HEK293 (cell line): ENCODE measurements at regions not wholly inside any gene's neighbourhood (a gene's known extent, or its start where the extent isn't known, plus 50 kb on each side); places are given as distances from the start of the nearest gene placed in this dataset.

Experiments
- CTCF ChIP-seq: fragments of 450-650 bp; formaldehyde crosslinking; IDR thresholded peaks from 2 replicates; pipeline ENCODE4 v1.5.1; 2016; ENCODE audit warnings: missing biosample characterization, missing genetic modification characterization
- IKZF3 ChIP-seq: fragments of 450-650 bp; IDR thresholded peaks from 2 replicates; pipeline ENCODE4 v1.5.0; 2018; ENCODE audit warnings: missing biosample characterization, mild to moderate bottlenecking, missing genetic modification characterization, moderate library complexity
- SP2 ChIP-seq: fragments of 450-650 bp; formaldehyde crosslinking; IDR thresholded peaks from 2 replicates; pipeline ENCODE4 v1.5.1; 2016; ENCODE audit warnings: missing biosample characterization, missing genetic modification characterization
- ZBTB21 ChIP-seq: fragments of 450-650 bp; formaldehyde crosslinking; IDR thresholded peaks from 2 replicates; pipeline ENCODE4 v1.5.1; 2017; ENCODE audit warnings: missing biosample characterization, missing genetic modification characterization
- ZBTB7A ChIP-seq: fragments of 450-650 bp; formaldehyde crosslinking; IDR thresholded peaks from 2 replicates; pipeline ENCODE4 v1.5.1; 2016; ENCODE audit warnings: low read depth, missing biosample characterization, missing genetic modification characterization
- ZBTB8A ChIP-seq: fragments of 450-650 bp; formaldehyde crosslinking; IDR thresholded peaks from 2 replicates; pipeline ENCODE4 v1.5.1; 2016; ENCODE audit warnings: missing biosample characterization, missing genetic modification characterization
- ZNF121 ChIP-seq: fragments of 450-650 bp; formaldehyde crosslinking; IDR thresholded peaks from 2 replicates; pipeline ENCODE4 v1.5.1; 2016; ENCODE audit warnings: missing biosample characterization, missing genetic modification characterization
- ZNF184 ChIP-seq: fragments of 450-650 bp; IDR thresholded peaks from 2 replicates; pipeline ENCODE4 v1.5.1; 2018; ENCODE audit warnings: missing biosample characterization, mild to moderate bottlenecking, missing genetic modification characterization
- ZNF580 ChIP-seq: fragments of 450-650 bp; formaldehyde crosslinking; IDR thresholded peaks from 2 replicates; pipeline ENCODE4 v1.5.1; 2016; ENCODE audit warnings: missing biosample characterization, missing genetic modification characterization
- TF ChIP-seq, protein P1 (sequence below): fragments of 450-650 bp; formaldehyde crosslinking; IDR thresholded peaks from 2 replicates; pipeline ENCODE4 v1.5.1; 2016; ENCODE audit warnings: missing biosample characterization, missing genetic modification characterization, low read depth

- TF ChIP-seq ZBTB7A (no peak), CTCF (tag by site-specific recombination) (no peak), ZNF580 (tag by site-specific recombination) (no peak), SP2 (tag by site-specific recombination) (no peak), ZBTB8A (tag by site-specific recombination) (no peak), ZBTB21 (tag by site-specific recombination) (no peak), IKZF3 (tag by site-specific recombination) (no peak), ZNF121 (no peak), ZNF184 (tag by site-specific recombination) (no peak)
- TF ChIP-seq, protein P1, sequence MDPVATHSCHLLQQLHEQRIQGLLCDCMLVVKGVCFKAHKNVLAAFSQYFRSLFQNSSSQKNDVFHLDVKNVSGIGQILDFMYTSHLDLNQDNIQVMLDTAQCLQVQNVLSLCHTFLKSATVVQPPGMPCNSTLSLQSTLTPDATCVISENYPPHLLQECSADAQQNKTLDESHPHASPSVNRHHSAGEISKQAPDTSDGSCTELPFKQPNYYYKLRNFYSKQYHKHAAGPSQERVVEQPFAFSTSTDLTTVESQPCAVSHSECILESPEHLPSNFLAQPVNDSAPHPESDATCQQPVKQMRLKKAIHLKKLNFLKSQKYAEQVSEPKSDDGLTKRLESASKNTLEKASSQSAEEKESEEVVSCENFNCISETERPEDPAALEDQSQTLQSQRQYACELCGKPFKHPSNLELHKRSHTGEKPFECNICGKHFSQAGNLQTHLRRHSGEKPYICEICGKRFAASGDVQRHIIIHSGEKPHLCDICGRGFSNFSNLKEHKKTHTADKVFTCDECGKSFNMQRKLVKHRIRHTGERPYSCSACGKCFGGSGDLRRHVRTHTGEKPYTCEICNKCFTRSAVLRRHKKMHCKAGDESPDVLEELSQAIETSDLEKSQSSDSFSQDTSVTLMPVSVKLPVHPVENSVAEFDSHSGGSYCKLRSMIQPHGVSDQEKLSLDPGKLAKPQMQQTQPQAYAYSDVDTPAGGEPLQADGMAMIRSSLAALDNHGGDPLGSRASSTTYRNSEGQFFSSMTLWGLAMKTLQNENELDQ (tag by site-specific recombination): no peak
Observed at GRCh38 chrX:109854096-109854495, 121.0 kb upstream of the ACSL4 start.
